ENCODE measurements at regions not wholly inside any gene's neighbourhood (a gene's known extent, or its start where the extent isn't known, plus 50 kb on each side); places are given as distances from the start of the nearest gene placed in this dataset.

DNA sequence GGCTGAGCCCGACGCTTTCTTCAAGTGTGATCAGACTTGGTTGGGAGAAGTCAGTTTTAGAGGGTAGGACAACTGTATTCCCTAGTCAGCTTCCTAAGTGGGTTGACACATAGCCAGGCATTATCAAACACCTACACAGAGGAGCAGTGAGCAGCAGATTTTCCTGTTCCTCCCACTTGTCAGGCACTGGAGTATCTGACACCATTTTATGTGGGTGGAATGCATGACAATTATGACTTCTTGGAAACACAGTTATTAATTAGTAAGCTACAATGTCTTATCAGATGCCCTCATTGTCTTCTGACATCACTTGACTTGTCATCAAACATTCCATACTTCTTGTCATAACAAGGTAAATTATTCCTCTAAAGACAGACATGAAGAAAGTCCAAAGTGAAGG, 124.9 kb downstream of the IRX2 start:
- no peak for DNase-seq (ENCODE audit: extremely low read depth, low read depth)
- TF ChIP-seq CTCF (IDR thresholded peaks at IDR 0.05; ENCODE audit: low read depth, low read length), result no peak

DNA sequence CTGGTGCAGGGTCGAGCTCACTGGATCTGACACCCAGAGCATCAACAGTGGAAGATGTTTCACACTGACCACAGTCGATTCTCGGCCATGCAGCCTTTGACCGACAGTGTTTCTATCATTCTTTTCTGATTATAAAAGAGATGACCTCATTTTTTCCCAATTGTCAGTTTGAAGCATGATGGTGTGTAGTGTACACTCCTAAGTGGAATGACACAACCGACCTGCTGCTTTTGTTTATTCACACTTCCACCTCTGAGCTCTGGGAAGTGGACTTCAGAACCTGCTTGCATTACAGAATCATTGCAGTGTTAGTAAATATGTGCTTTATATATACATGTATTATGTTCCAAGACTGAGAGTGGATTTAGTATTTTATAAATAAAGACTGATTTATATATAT, 128.6 kb downstream of the IRX2 start:
- no peak for TF ChIP-seq CTCF (IDR thresholded peaks at IDR 0.05; ENCODE audit: low read depth, low read length)

DNA sequence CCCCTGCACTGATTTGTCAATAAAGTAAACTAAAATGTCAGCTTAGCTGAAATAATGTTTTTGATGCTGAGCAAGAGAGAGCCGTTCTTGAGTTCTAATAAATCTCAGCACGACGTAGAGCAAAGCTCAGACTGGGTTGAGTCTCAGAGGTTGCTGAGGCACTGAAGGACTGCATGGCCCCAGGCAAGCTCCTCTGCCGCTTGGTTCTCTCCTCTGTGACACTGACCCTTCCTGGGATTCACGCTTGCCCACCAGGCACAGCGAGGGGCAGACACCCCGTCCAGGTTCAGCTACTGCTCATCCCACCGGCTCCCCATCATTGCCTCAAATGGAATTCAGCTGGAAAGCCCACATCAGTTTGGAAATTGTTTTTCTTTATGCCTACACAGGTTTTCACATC, 129.8 kb downstream of the IRX2 start:
- TF ChIP-seq CTCF (IDR thresholded peaks at IDR 0.05; ENCODE audit: low read depth, low read length), result no peak
- no peak for DNase-seq (ENCODE audit: extremely low read depth, low read depth)

More for the DNA sequence above, 128.6 kb downstream of the IRX2 start:
- no peak for DNase-seq (ENCODE audit: extremely low read depth, low read depth)

DNA sequence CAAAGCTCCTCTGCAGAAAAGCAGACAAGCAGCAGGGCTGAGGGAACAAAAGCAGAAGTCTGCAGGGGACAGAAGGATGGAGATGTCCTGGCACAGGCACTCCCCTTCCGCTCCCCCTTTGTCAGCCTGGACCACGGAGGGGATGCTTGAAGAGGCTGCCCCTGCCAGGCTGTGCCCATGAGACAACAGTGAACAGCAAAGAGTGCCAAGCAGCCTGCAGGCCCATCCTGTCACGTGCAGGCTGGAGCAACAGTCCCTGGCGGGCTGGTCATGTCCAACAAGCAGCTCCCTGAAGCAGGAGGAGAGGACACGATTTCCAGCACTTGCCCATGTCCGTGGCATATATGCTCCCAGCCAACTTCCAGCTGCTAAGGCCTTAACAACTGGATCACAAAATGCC, 132.3 kb downstream of the IRX2 start:
- DNase-seq (ENCODE audit: extremely low read depth, low read depth), result no peak
- TF ChIP-seq CTCF (IDR thresholded peaks at IDR 0.05; ENCODE audit: low read depth, low read length), result no peak

- no peak for DNase-seq (ENCODE audit: extremely low read depth, low read depth)
- TF ChIP-seq CTCF (IDR thresholded peaks at IDR 0.05; ENCODE audit: low read depth, low read length), result no peak
These were observed 134.0 kb downstream of the IRX2 start for GRCh38 chr5:2617461-2617860.

DNA sequence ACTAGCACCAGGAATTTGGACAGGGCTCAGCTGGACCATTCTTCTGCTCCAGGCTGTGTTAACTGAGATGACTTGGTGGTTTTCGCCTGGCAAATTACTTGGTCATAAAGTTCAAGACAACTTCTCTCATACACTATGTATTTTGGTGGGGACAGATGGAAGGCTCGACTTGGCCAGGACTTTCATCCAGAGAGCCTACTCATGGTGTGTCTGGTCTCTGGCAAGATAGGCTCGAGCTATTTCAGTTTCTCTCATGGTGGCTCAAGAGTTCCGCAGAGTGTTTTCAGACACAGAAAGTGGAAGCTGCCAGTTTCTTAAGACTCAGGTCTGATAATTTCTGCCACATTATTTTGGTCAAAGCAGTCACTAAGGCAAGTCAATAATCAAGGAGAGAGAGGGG, 135.6 kb downstream of the IRX2 start:
- no peak for DNase-seq (ENCODE audit: extremely low read depth, low read depth)
- no peak for TF ChIP-seq CTCF (IDR thresholded peaks at IDR 0.05; ENCODE audit: low read depth, low read length)

- no peak for DNase-seq (ENCODE audit: extremely low read depth, low read depth)
- no peak for TF ChIP-seq CTCF (IDR thresholded peaks at IDR 0.05; ENCODE audit: low read depth, low read length)
These were observed 136.9 kb downstream of the IRX2 start for GRCh38 chr5:2614571-2614970.

Measured in AG09319 (cell line).